ENCODE measurements at regions not wholly inside any gene's neighbourhood (a gene's known extent, or its start where the extent isn't known, plus 50 kb on each side); places are given as distances from the start of the nearest gene placed in this dataset.

GRCh38 chr6:19519941-19520340, 317.2 kb upstream of the ID4 start:
- Histone ChIP-seq H3K36me3 (ENCODE audit: low read length) (no peaks in the 10 kb centered on the region), H2AFZ (ENCODE audit: low read depth, low read length, severe bottlenecking) (no peak overlapping the region), H3K79me2 (ENCODE audit: insufficient read depth, low read length) (no peaks in the 10 kb centered on the region), H3K9ac (ENCODE audit: low read length) (no peak overlapping the region), H3K27ac (ENCODE audit: low read depth, low read length) (no peak overlapping the region), H3K4me3 (ENCODE audit: insufficient read depth, low read length, poor library complexity, severe bottlenecking) (no peak overlapping the region), H3K9me3 (ENCODE audit: insufficient read depth, low read length) (peaks cover 19% of the 10 kb centered on the region; the same call in 1 of the 2 replicates), H4K20me1 (ENCODE audit: low read depth, low read length) (no peaks in the 10 kb centered on the region), H3K9me2 (replicated peaks; ENCODE audit: insufficient read depth, low read length) (no peaks in the 10 kb centered on the region), H3K4me2 (ENCODE audit: low read depth, low read length, poor library complexity, severe bottlenecking) (no peak overlapping the region), H3F3A (ENCODE audit: insufficient read depth) (no peaks in the 10 kb centered on the region), H3K27me3 (ENCODE audit: low read length) (no peaks in the 10 kb centered on the region)
- no peak for TF ChIP-seq EZH2phosphoT487 (conservative IDR thresholded peaks at IDR 0.05; ENCODE audit: low read length)
- no peak for TF ChIP-seq CTCF (IDR thresholded peaks at IDR 0.05; ENCODE audit: insufficient read depth, low read length, poor library complexity, severe bottlenecking)

DNA sequence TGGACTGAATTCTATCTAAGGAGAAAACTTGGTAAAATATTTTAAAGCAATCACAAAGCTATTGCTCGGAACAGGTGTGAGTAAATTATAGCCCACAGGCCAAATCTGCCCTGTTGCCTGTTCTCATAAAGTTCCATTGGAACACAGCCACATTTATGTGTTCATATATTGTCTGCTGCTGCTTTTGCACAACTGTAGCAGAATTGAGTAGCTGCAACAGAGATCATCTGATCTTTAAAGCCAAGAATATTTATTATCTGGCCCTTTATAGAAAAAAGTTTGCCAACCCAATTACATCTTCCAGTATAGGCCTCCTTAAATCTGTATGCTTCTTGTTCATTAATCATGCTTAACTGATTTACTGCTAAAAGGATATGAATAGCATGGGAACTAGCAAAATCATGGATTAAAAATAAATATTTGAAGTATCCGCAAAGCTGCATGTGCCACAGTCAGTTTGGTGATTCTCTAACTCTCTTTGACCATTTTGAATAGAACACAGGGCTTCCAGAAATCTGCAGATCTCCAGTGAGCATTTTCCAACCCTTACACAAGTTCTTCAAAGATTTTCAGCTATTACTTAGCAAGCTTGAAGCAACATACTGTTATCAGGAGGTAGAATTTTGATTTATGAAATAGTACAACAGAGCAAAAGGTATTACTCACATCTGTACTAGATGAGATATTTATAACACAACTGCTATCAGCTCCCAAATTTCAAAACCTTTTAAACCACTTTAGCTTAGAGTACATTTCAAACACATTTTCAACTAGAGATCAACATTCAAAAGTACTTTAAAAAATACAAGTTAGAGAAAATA, 312.6 kb upstream of the ID4 start:
- no peak overlapping the region for H2AFZ ChIP-seq (ENCODE audit: low read depth, low read length, severe bottlenecking)
- H3K4me2 ChIP-seq (ENCODE audit: low read depth, low read length, poor library complexity, severe bottlenecking): no peak overlapping the region
- H3K9me2 ChIP-seq (replicated peaks; ENCODE audit: insufficient read depth, low read length): no peaks in the 10 kb centered on the region
- H3K27me3 ChIP-seq (ENCODE audit: low read length): no peaks in the 10 kb centered on the region
- H4K20me1 ChIP-seq (ENCODE audit: low read depth, low read length): no peaks in the 10 kb centered on the region
- H3K36me3 ChIP-seq (ENCODE audit: low read length): no peaks in the 10 kb centered on the region
- H3K4me3 ChIP-seq (ENCODE audit: insufficient read depth, low read length, poor library complexity, severe bottlenecking): no peak overlapping the region
- H3F3A ChIP-seq (ENCODE audit: insufficient read depth): no peaks in the 10 kb centered on the region
- H3K79me2 ChIP-seq (ENCODE audit: insufficient read depth, low read length): no peaks in the 10 kb centered on the region
- TF ChIP-seq CTCF (IDR thresholded peaks at IDR 0.05; ENCODE audit: insufficient read depth, low read length, poor library complexity, severe bottlenecking) (no peak), EZH2phosphoT487 (conservative IDR thresholded peaks at IDR 0.05; ENCODE audit: low read length) (no peak)
- no peak overlapping the region for H3K27ac ChIP-seq (ENCODE audit: low read depth, low read length)
- H3K9ac ChIP-seq (ENCODE audit: low read length): no peak overlapping the region
- H3K9me3 ChIP-seq (ENCODE audit: insufficient read depth, low read length): no peaks in the 10 kb centered on the region

GRCh38 chr6:19525673-19526072, 311.5 kb upstream of the ID4 start:
- H3K27ac ChIP-seq (ENCODE audit: low read depth, low read length): no peak overlapping the region
- H3K27me3 ChIP-seq (ENCODE audit: low read length): no peaks in the 10 kb centered on the region
- H3K36me3 ChIP-seq (ENCODE audit: low read length): no peaks in the 10 kb centered on the region
- no peaks in the 10 kb centered on the region for H3F3A ChIP-seq (ENCODE audit: insufficient read depth)
- TF ChIP-seq EZH2phosphoT487 (conservative IDR thresholded peaks at IDR 0.05; ENCODE audit: low read length): no peak
- no peak for TF ChIP-seq CTCF (IDR thresholded peaks at IDR 0.05; ENCODE audit: insufficient read depth, low read length, poor library complexity, severe bottlenecking)
- no peak overlapping the region for H2AFZ ChIP-seq (ENCODE audit: low read depth, low read length, severe bottlenecking)
- H4K20me1 ChIP-seq (ENCODE audit: low read depth, low read length): no peaks in the 10 kb centered on the region
- no peaks in the 10 kb centered on the region for H3K9me2 ChIP-seq (replicated peaks; ENCODE audit: insufficient read depth, low read length)
- H3K9ac ChIP-seq (ENCODE audit: low read length): no peak overlapping the region
- H3K4me2 ChIP-seq (ENCODE audit: low read depth, low read length, poor library complexity, severe bottlenecking): no peak overlapping the region
- no peaks in the 10 kb centered on the region for H3K9me3 ChIP-seq (ENCODE audit: insufficient read depth, low read length)
- H3K4me3 ChIP-seq (ENCODE audit: insufficient read depth, low read length, poor library complexity, severe bottlenecking): no peak overlapping the region
- no peaks in the 10 kb centered on the region for H3K79me2 ChIP-seq (ENCODE audit: insufficient read depth, low read length)
